Left ventricle myocardium superior (tissue), 1 donor: ENCODE measurements at regions not wholly inside any gene's neighbourhood (a gene's known extent, or its start where the extent isn't known, plus 50 kb on each side); places are given as distances from the start of the nearest gene placed in this dataset.

Experiments used
- ATAC-seq: fragments of 200-7000 bp; cut with Tn5 transposase; one replicate; pipeline ENCODE4 v1.9.1; 2020; ENCODE audit warnings: mild to moderate bottlenecking, moderate library complexity
- DNase-seq: peaks from one replicate; pipeline ENCODE4 v3.0.0-alpha.2; 2020
- intact Hi-C: fragments of 100-400 bp; cut with micrococcal nuclease; formaldehyde crosslinking; loops from one replicate; pipeline ENCODE4 v1.11.0; 2022
- donor health status: DM: no; HTN: yes; CAD: no; lungs with severe emphysema.

GRCh38 chr2:48127612-48128191 lies 186.8 kb upstream of the FOXN2 start:
- ATAC-seq (no peak), DNase-seq (no peak)
- intact Hi-C loops = no loop called here

DNA sequence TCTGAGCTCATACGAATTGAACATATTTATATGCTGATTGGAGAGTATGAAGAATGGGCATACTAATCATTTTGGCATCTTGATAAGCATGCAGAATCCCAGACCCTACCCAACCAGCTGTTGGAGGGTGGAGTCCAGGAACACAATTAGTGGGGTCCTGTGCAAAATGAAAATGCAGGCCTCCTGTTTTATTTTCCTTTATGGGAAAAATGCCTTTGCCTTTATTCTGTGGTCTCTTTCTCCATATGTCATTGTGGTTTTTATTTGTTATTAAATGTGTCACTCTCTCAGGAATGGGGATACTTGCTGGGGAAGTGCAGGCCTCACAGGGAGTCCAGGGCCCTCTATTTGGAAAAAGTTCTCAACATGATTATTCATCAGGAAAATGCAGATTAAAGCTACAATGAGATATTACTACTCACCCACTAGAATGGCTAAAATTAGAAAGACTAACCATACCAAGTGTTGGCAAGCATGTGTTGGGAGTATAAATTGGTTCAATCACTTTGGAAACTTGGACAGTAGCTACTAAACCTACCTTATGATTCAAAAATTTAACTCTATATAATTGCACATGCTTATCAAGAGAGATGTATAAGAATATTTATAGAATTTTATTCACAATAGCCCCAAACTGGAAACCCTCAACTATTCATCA lies 185.1 kb upstream of the FOXN2 start:
- DNase-seq (no peak), ATAC-seq (no peak)
- intact Hi-C loops = no loop called here

DNA sequence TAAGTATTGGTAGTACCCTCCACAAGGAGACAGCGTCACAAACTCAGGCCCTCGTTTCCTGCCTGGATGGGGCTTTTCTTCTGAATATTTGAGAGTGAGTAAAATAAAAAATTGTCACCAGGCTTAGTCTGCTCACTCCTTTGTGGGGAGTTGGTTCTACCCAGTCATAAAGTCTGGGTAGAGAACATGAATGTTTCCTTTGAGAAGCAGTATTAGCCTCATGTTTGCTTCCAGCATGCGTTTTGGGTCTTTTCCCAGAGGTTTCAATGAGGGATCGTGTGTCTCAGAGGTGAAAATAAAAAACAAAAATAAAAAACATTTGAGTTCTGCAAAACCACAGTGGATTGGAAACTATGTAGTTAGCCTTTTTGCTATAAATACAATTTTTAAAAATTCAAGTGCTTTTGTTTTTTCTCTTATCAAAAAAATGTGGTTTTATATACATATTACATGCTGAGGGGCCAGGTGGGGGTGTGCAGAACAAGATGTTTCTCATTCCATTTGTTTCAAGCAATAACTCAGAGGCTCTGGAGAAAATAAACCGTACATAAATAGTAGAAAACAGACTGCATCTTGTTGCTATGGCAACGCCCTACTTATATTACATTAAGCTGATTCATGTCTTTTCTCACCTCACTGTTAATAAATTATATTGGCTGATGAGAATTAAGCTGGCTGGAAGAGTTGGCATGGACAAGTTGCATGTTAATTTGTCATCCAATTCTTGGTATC lies 182.8 kb upstream of the FOXN2 start:
- intact Hi-C loops = no loop called here
- no peak for ATAC-seq
- DNase-seq = no peak

- DNase-seq (no peak), ATAC-seq (no peak)
- intact Hi-C loops = no loop called here
Observed at GRCh38 chr2:48132271-48132625, 182.2 kb upstream of the FOXN2 start.

- ATAC-seq (no peak), DNase-seq (no peak)
- intact Hi-C loops = no loop called here
Observed at GRCh38 chr2:48134704-48135103, 179.8 kb upstream of the FOXN2 start.

GRCh38 chr2:48135797-48136196 lies 178.7 kb upstream of the FOXN2 start:
- DNase-seq (no peak), ATAC-seq (no peak)
- intact Hi-C loops = no loop called here

- intact Hi-C loops = no loop called here
- DNase-seq (no peak), ATAC-seq (no peak)
Observed at GRCh38 chr2:48137829-48138228, 176.7 kb upstream of the FOXN2 start.

DNA sequence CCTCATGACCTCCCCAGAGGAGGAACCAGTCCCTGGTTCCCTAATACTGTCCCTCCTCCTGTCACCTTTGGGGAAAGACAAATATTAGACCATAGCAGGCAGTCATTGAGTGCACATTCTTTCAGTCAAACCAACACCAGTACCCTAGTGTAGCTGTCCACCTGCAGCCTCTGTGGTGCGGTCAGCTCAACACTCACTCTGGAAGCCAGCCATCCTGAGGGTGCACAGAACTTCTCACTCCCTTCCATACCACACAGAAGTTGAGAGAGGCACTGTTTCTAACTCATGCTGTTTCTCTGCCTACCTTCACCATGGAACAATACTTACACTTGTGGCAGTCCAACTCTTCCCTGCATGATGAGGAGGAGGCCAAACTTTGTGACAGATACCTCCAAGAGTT lies 175.6 kb upstream of the FOXN2 start:
- DNase-seq = no peak
- no peak for ATAC-seq
- intact Hi-C loops = no loop called here

DNA sequence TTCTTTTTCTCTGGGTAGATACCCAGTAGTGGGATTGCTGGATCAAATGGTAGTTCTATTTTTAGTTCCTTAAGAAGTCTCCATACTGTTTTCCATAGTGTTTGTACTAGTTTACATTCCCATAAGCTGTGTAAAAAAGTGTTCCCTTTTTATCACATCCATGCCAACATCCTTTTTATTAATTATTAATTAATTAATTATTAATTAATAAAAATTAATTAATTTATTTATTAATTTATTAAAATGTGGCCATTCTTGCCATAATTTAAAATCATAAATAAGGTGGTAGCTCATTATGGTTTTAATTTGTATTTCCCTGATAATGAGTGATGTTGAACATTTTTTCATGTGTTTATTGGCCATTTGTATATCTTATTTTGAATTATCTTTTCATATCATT lies 173.9 kb upstream of the FOXN2 start:
- intact Hi-C loops = no loop called here
- DNase-seq (no peak), ATAC-seq (no peak)

GRCh38 chr2:48144777-48145176 lies 169.7 kb upstream of the FOXN2 start:
- DNase-seq (no peak), ATAC-seq (peak; percentile 33)
- intact Hi-C loops = no loop called here

GRCh38 chr2:48145845-48146452 lies 168.5 kb upstream of the FOXN2 start:
- ATAC-seq (no peak), DNase-seq (no peak)
- intact Hi-C loops = no loop called here

DNA sequence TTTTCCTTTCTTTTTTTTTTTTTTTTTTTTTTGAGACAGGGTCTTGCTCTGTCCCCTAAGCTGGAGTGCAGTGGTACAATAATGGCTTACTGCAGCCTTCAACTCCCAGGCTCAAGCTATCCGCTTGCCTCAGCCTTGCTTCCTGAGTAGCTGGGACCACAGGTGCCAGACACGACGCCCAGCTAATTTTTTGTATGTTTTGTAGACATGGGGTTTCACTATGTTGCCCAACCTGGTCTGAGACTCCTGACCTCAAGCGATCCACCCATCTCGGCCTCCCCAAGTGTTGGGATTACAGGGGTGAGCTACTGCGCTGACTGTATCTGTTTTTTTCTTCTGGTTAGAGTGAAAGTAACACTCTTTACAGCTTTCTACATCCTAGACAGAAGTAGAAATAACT lies 167.9 kb upstream of the FOXN2 start:
- DNase-seq (no peak), ATAC-seq (no peak)
- intact Hi-C loops = no loop called here

DNA sequence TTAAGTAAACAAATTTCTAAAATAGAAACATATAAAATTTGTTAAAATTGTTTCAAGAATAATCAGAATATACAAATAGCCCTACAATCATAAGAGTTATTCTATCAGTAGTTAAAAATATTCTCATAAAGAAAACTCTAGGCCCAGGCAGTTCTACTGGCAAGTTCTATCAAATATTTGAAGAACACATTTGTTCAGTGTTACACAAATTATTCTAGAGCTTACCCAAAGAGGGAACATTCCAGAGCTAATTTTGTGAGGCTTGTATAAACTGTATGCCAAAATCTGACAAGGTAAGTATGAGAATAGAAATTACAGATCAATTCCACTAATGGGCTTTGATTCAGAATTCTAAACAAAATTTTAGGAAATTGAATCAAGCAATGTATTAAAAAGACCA lies 166.8 kb upstream of the FOXN2 start:
- DNase-seq = no peak
- ATAC-seq = no peak
- intact Hi-C loops = no loop called here

DNA sequence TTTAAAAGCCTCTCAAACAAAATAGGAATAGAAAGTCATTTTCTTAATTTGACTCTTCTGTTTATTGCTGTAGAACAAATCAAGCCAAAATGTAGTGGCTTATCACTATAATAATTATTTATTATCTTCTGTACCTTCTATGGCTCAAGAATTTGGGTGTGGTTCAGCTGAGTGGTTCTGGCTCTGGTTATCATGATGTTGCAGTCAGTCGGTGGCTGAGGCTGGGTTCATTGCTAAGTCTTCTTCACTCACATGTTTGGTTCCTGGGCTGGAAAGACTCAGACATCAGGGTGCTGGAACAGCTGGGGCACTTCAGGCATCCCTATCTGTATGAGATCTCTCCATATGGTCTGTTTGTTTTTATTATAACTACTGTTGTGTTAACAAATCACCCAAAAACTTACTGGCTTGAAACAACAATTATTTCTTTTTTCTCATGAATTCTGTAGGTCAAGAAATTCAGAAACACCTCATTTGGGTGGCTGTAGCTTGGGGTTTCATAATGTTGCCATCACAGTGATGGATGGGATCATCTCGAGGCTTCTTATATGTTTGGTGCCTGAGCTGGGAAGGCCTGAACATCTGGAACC lies 165.5 kb upstream of the FOXN2 start:
- DNase-seq (no peak), ATAC-seq (no peak)
- intact Hi-C loops = no loop called here

GRCh38 chr2:48157150-48157549 lies 157.3 kb upstream of the FOXN2 start:
- DNase-seq = no peak
- intact Hi-C loops = no loop called here
- ATAC-seq = no peak

- ATAC-seq (no peak), DNase-seq (no peak)
- intact Hi-C loops = no loop called here
Observed at GRCh38 chr2:48161628-48162027, 152.9 kb upstream of the FOXN2 start.

GRCh38 chr2:48162742-48163141 lies 151.7 kb upstream of the FOXN2 start:
- intact Hi-C loops = no loop called here
- ATAC-seq (no peak), DNase-seq (no peak)

DNA sequence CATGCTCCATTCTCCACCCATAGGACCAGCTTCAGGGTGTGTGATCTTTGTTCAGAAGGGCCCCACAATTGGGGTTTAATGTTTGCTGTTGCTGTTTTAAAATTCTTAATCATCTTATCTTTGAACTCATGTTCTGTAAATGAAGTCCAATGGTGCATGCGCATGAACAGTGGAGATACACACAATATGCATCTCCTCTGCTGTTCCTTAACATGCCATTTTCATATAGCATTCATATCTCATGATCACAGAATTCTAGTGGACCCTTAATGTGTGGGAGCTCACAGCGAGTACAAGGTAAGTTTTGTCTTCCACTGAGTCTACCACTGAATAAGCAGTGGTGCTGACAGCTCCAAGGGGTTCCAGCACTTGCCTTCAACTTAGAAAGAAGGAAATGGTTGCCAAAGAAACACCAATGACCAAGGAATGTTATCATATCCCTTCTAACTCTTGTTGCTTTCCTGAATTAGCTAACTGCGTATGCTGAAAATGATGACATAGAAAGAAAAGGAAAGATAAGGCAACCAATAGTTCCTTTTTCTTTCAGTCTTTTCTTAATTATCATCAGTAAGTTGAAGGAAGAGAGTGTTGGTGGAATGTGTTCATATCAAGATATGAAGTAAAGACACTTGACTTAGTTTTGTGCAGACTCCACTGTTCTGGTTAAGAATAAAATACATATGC lies 149.3 kb upstream of the FOXN2 start:
- intact Hi-C loops = no loop called here
- ATAC-seq = no peak
- no peak for DNase-seq

GRCh38 chr2:48169141-48169592 lies 145.3 kb upstream of the FOXN2 start:
- DNase-seq = no peak
- peak; percentile 56 for ATAC-seq
- intact Hi-C loops = no loop called here

GRCh38 chr2:48170281-48170680 lies 144.2 kb upstream of the FOXN2 start:
- no peak for ATAC-seq
- DNase-seq = no peak
- intact Hi-C loops = no loop called here
